ENCODE measurements at regions not wholly inside any gene's neighbourhood (a gene's known extent, or its start where the extent isn't known, plus 50 kb on each side); places are given as distances from the start of the nearest gene placed in this dataset.

GRCh38 chr3:163655021-163655420, 1423.3 kb downstream of the SI start:
- CTCF ChIA-PET, result no interaction called here

DNA sequence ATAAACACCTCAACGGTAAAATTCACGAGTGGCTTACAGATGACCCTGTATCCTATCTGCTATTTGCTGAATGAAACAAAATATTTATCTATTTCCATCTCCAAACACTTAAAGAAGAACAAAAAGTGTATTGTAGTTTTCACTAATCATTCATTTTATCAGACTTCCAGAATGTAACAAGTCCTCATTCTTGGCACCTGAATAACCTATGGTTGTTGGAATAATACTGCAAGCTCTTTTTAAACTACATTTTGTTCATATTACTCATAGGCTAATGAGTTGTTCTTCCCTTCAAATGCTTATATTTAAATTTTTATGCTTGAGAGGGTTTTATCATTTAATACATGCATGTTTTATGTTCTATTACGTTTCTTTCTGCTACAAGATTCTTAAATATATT, 1434.1 kb downstream of the SI start:
- Mint-ChIP-seq H3K9me3 (peaks cover 9% of the 10 kb centered on the region), H3K4me3 (no peak overlapping the region), H3K27ac (no peak overlapping the region), H3K4me1 (no peaks in the 10 kb centered on the region), H3K36me3 (ENCODE audit: low read depth) (no peaks in the 10 kb centered on the region), H3K27me3 (no peaks in the 10 kb centered on the region)
- ChIA-PET POLR2A (no interaction called here), CTCF (no interaction called here)
- no peak for DNase-seq

More at GRCh38 chr3:163655021-163655420, 1423.3 kb downstream of the SI start:
- no peaks in the 10 kb centered on the region for H3K36me3 Mint-ChIP-seq (ENCODE audit: low read depth)
- no peak overlapping the region for H3K27ac Mint-ChIP-seq
- DNase-seq, result no peak
- H3K9me3 Mint-ChIP-seq, result peaks cover 6% of the 10 kb centered on the region
- POLR2A ChIA-PET, result no interaction called here
- no peaks in the 10 kb centered on the region for H3K27me3 Mint-ChIP-seq
- no peak overlapping the region for H3K4me3 Mint-ChIP-seq
- H3K4me1 Mint-ChIP-seq, result no peaks in the 10 kb centered on the region

DNA sequence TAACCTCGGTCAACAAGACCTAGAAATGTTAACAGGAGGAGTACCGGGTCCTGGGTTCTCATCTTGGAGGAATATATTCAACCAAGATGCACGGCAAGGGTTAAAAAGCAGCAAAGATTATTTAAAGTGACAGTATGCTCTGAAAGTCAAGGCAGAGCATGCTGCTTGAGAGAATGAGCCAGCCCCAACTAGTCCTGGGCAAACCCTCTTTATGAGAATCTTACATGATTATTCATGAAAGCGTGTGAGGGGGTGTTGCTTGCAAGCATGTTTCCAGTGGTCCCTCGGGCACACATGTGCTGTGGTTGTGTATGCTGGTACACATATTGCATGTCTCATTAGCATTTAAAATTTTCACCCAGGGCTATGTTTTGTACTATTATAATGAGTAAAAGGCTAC, 1445.6 kb downstream of the SI start:
- H3K4me1 Mint-ChIP-seq, result no peaks in the 10 kb centered on the region
- H3K36me3 Mint-ChIP-seq (ENCODE audit: low read depth), result no peaks in the 10 kb centered on the region
- no peaks in the 10 kb centered on the region for H3K27me3 Mint-ChIP-seq
- ChIA-PET CTCF (no interaction called here), POLR2A (no interaction called here)
- H3K9me3 Mint-ChIP-seq, result peaks cover 3% of the 10 kb centered on the region
- no peak overlapping the region for H3K27ac Mint-ChIP-seq
- no peak overlapping the region for H3K4me3 Mint-ChIP-seq
- DNase-seq, result no peak

DNA sequence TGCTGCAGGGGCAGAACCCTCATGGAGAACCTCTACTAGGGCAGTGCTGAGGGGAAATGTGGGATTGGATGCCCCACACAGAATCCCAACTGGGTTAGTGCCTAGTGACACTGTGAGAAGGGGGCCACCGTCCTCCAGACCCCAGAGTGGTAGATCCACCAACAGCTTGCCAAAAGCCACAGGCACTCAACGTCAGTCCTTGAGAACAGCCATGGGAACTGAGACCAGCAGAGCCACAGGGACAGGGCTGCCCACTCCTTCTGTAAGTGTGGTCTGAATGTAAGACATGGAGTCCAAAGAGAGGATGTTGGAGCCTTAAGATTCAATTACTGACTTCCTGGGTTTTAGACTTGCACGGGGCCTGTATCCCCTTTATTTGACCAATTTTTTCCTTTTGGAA, 1451.5 kb downstream of the SI start:
- CTCF ChIA-PET, result no interaction called here
- Mint-ChIP-seq H3K4me1 (no peaks in the 10 kb centered on the region), H3K9me3 (no peaks in the 10 kb centered on the region), H3K36me3 (ENCODE audit: low read depth) (no peaks in the 10 kb centered on the region), H3K27ac (no peak overlapping the region), H3K4me3 (no peak overlapping the region), H3K27me3 (no peaks in the 10 kb centered on the region)
- POLR2A ChIA-PET, result no interaction called here
- no peak for DNase-seq

GRCh38 chr3:163622384-163622783, 1455.9 kb downstream of the SI start:
- H3K4me1 Mint-ChIP-seq, result no peaks in the 10 kb centered on the region
- H3K36me3 Mint-ChIP-seq (ENCODE audit: low read depth), result no peaks in the 10 kb centered on the region
- H3K27me3 Mint-ChIP-seq, result no peaks in the 10 kb centered on the region
- DNase-seq, result no peak
- H3K27ac Mint-ChIP-seq, result no peak overlapping the region
- ChIA-PET POLR2A (no interaction called here), CTCF (no interaction called here)
- no peaks in the 10 kb centered on the region for H3K9me3 Mint-ChIP-seq
- no peak overlapping the region for H3K4me3 Mint-ChIP-seq

DNA sequence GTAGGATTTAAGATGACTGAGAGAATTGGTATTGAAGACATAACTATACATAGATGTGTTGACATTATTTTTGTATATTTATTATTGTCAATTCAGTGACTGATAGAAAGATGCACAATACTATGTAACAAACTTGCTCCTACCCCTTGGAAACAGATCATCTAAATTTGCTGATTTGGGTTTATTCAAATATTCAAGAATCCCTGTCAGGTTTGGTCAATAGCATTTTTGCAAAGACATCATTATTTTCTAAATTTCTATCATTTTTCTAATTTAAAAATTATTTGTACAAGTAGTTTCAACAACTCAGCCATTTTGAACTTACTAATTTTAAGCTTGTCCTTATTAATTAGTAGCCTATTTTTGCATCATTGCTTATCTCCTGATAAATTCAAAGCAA, 1463.4 kb downstream of the SI start:
- ChIA-PET CTCF (no interaction called here), POLR2A (no interaction called here)
- no peaks in the 10 kb centered on the region for H3K27me3 Mint-ChIP-seq

DNA sequence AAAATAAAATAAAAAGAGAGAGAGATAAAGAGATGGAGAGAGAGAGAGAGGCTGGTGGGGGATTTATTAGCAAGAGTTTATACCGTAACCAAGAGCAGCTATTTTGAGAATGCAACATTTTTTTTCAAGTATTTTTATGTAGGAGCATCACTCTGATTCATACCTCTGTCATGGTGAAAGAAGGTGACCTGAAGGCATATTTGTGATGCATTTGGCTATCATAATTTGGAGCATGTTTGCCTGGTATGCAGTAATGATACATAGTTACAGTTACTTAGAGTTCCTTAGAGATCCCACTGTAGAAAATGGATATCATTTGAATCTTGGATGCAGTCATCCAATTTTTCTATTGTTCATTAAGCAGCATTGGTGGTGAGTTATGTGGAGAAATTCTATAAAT, 1472.4 kb downstream of the SI start:
- ChIA-PET CTCF (no interaction called here), POLR2A (no interaction called here)
- Mint-ChIP-seq H3K4me1 (no peaks in the 10 kb centered on the region), H3K27ac (no peak overlapping the region), H3K36me3 (ENCODE audit: low read depth) (no peaks in the 10 kb centered on the region), H3K4me3 (no peak overlapping the region), H3K27me3 (no peaks in the 10 kb centered on the region), H3K9me3 (no peaks in the 10 kb centered on the region)
- DNase-seq, result no peak

More for the DNA sequence above, 1463.4 kb downstream of the SI start:
- Mint-ChIP-seq H3K4me3 (no peak overlapping the region), H3K36me3 (ENCODE audit: low read depth) (no peaks in the 10 kb centered on the region), H3K4me1 (no peaks in the 10 kb centered on the region), H3K9me3 (no peaks in the 10 kb centered on the region), H3K27ac (no peak overlapping the region)
- no peak for DNase-seq

- Mint-ChIP-seq H3K4me1 (no peaks in the 10 kb centered on the region), H3K27me3 (no peaks in the 10 kb centered on the region), H3K9me3 (no peaks in the 10 kb centered on the region), H3K4me3 (no peak overlapping the region), H3K36me3 (ENCODE audit: low read depth) (no peaks in the 10 kb centered on the region), H3K27ac (no peak overlapping the region)
- POLR2A ChIA-PET, result no interaction called here
- DNase-seq, result no peak
- CTCF ChIA-PET, result no interaction called here
Measured at GRCh38 chr3:163601426-163601825, 1476.9 kb downstream of the SI start.

- ChIA-PET CTCF (no interaction called here), POLR2A (no interaction called here)
- no peak overlapping the region for H3K4me3 Mint-ChIP-seq
- H3K36me3 Mint-ChIP-seq (ENCODE audit: low read depth), result no peaks in the 10 kb centered on the region
- H3K9me3 Mint-ChIP-seq, result peaks cover 11% of the 10 kb centered on the region
- DNase-seq, result no peak
- H3K27ac Mint-ChIP-seq, result no peak overlapping the region
- no peaks in the 10 kb centered on the region for H3K4me1 Mint-ChIP-seq
- no peaks in the 10 kb centered on the region for H3K27me3 Mint-ChIP-seq
Measured at GRCh38 chr3:163587342-163587741, 1491.0 kb downstream of the SI start.

GRCh38 chr3:163582967-163583366, 1495.3 kb downstream of the SI start:
- Mint-ChIP-seq H3K27ac (no peak overlapping the region), H3K4me3 (no peak overlapping the region), H3K27me3 (no peaks in the 10 kb centered on the region), H3K4me1 (no peaks in the 10 kb centered on the region), H3K36me3 (ENCODE audit: low read depth) (no peaks in the 10 kb centered on the region), H3K9me3 (peaks cover 11% of the 10 kb centered on the region)
- ChIA-PET CTCF (no interaction called here), POLR2A (no interaction called here)
- DNase-seq, result no peak

- no peak for DNase-seq
- Mint-ChIP-seq H3K27me3 (no peaks in the 10 kb centered on the region), H3K4me1 (no peaks in the 10 kb centered on the region), H3K36me3 (ENCODE audit: low read depth) (no peaks in the 10 kb centered on the region), H3K27ac (no peak overlapping the region), H3K9me3 (no peaks in the 10 kb centered on the region), H3K4me3 (no peak overlapping the region)
- POLR2A ChIA-PET, result no interaction called here
- CTCF ChIA-PET, result no interaction called here
Measured at GRCh38 chr3:163577271-163577670, 1501.0 kb downstream of the SI start.

GRCh38 chr3:163576314-163576713, 1502.0 kb downstream of the SI start:
- Mint-ChIP-seq H3K4me1 (no peaks in the 10 kb centered on the region), H3K27me3 (no peaks in the 10 kb centered on the region), H3K36me3 (ENCODE audit: low read depth) (no peaks in the 10 kb centered on the region), H3K27ac (no peak overlapping the region), H3K9me3 (peaks cover 4% of the 10 kb centered on the region), H3K4me3 (no peak overlapping the region)
- CTCF ChIA-PET, result no interaction called here
- DNase-seq, result no peak
- POLR2A ChIA-PET, result no interaction called here

DNA sequence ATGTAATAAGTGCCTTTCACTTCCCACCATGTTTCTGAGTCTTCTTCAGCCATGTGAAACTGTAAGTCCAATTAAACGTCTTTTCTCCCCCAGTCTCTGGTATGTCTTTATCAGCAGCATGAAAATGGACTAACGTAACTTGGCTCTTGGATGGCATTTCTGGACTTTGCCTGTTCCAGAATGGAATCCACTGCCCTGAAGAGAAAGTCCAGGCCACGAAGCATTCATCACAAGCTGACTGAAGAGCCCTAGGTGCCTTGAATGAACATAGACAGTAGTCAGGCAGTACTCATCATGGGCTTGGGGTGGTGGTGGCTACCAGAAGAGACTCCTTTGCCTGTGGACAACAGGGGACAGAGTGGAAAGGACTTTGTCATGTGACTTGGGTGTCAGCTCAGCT, 1505.0 kb downstream of the SI start:
- Mint-ChIP-seq H3K27ac (no peak overlapping the region), H3K9me3 (peaks cover 13% of the 10 kb centered on the region), H3K4me1 (no peaks in the 10 kb centered on the region), H3K36me3 (ENCODE audit: low read depth) (no peaks in the 10 kb centered on the region), H3K27me3 (no peaks in the 10 kb centered on the region), H3K4me3 (no peak overlapping the region)
- POLR2A ChIA-PET, result no interaction called here
- CTCF ChIA-PET, result no interaction called here
- DNase-seq, result no peak

DNA sequence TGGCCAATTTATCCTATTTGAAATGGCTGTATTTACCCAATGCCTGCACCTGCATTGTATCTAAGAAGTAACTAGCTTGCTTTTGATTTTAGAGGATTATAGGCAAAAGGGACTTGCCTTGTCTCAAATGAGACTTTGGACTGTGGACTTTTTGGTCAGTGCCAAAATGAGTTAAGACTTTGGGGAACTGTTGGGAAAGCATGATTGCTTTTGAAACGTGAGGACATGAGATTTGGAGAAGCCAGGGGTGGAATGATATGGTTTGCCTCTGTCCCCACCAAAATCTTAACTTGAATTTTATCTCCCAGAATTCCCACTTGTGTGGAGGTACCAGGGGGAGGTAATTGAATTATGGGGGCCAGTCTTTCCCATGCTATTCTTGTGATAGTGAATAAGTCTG, 1505.4 kb downstream of the SI start:
- no peak overlapping the region for H3K4me3 Mint-ChIP-seq
- H3K36me3 Mint-ChIP-seq (ENCODE audit: low read depth), result no peaks in the 10 kb centered on the region
- ChIA-PET POLR2A (no interaction called here), CTCF (no interaction called here)
- no peaks in the 10 kb centered on the region for H3K27me3 Mint-ChIP-seq
- peaks cover 13% of the 10 kb centered on the region for H3K9me3 Mint-ChIP-seq
- no peaks in the 10 kb centered on the region for H3K4me1 Mint-ChIP-seq
- H3K27ac Mint-ChIP-seq, result no peak overlapping the region
- no peak for DNase-seq

- ChIA-PET CTCF (no interaction called here), POLR2A (no interaction called here)
- Mint-ChIP-seq H3K4me3 (no peak overlapping the region), H3K27ac (no peak overlapping the region), H3K4me1 (no peaks in the 10 kb centered on the region), H3K9me3 (no peaks in the 10 kb centered on the region), H3K36me3 (ENCODE audit: low read depth) (no peaks in the 10 kb centered on the region), H3K27me3 (no peaks in the 10 kb centered on the region)
- DNase-seq, result no peak
Measured at GRCh38 chr3:163563485-163563884, 1514.8 kb downstream of the SI start.
